Heart left ventricle (tissue), 16 donors: ENCODE measurements at regions not wholly inside any gene's neighbourhood (a gene's known extent, or its start where the extent isn't known, plus 50 kb on each side); places are given as distances from the start of the nearest gene placed in this dataset.

ENCODE experiments used
- ATAC-seq, 4 donors: fragments of 200-7000 bp; cut with Tn5 transposase; one replicate each; pipeline ENCODE4 v1.9.1; 2020 to 2022; ENCODE audit warnings: moderate library complexity in 4 of 4, mild to moderate bottlenecking in 3 of 4, moderate number of reproducible peaks in 1 of 4
- DNase-seq, 5 donors: peaks; one replicate each; pipeline ENCODE4 v3.0.0-alpha.2; 2020
- H3K27ac ChIP-seq, 12 donors: fragments of 200-600 bp; sonication (generic) in 4 of 12; one replicate each; pipeline versions ENCODE4 v1.5.0 to v1.8.0; 2016 to 2022; ENCODE audit warnings: mild to moderate bottlenecking in 2 of 12
- H3K27me3 ChIP-seq, 9 donors: fragments of 200-600 bp; sonication (generic) in 2 of 9; one replicate each; pipeline versions ENCODE4 v1.5.1 to v1.8.0; 2016 to 2022; ENCODE audit warnings: mild to moderate bottlenecking in 3 of 9
- H3K36me3 ChIP-seq, 9 donors: fragments of 200-600 bp; sonication (generic) in 2 of 9; one replicate each; pipeline versions ENCODE4 v1.5.0 to v1.8.0; 2018 to 2022; ENCODE audit warnings: mild to moderate bottlenecking in 2 of 9
- H3K4me1 ChIP-seq, 12 donors: fragments of 200-600 bp; sonication (generic) in 4 of 12; one replicate each; pipeline versions ENCODE4 v1.5.0 to v1.8.0; 2016 to 2022; ENCODE audit warnings: mild to moderate bottlenecking in 3 of 12
- H3K4me3 ChIP-seq, 12 donors: fragments of 200-600 bp; sonication (generic) in 4 of 12; one replicate each; pipeline versions ENCODE4 v1.5.0 to v1.8.0; 2017 to 2022; ENCODE audit warnings: mild to moderate bottlenecking in 9 of 12, moderate library complexity in 4 of 12
- H3K9me3 ChIP-seq, 12 donors: fragments of 200-600 bp; sonication (generic) in 4 of 12; one replicate each; pipeline versions ENCODE4 v1.5.0 to v1.8.0; 2016 to 2022; ENCODE audit warnings: mild to moderate bottlenecking in 1 of 12
- CTCF ChIP-seq, 12 donors: fragments of 200-600 bp; sonication (generic) in 4 of 12; IDR thresholded peaks; one replicate each; pipeline versions ENCODE4 v1.5.0 to v1.8.0; 2018 to 2022; ENCODE audit warnings: antibody characterized with exemption in 12 of 12, mild to moderate bottlenecking in 5 of 12
- POLR2A ChIP-seq, 2 donors: fragments of 450-650 bp; IDR thresholded peaks; one replicate each; pipeline ENCODE4 v1.6.1; 2017; ENCODE audit warnings: antibody characterized with exemption in 2 of 2, mild to moderate bottlenecking in 2 of 2, moderate library complexity in 2 of 2
- WGBS, 4 donors: extraction: QIAGEN DNeasy Blood & Tissue Kit in 2 of 4; methylation state at CpG; one replicate each; pipeline versions ENCODE4 v1.1.5 to v1.1.7; 2013 to 2018; 5-methylcytosine and 5-hydroxymethylcytosine counted together
- intact Hi-C, 10 donors: fragments of 100-400 bp; cut with DNase I; formaldehyde crosslinking; loops; one replicate each; pipeline versions ENCODE4 v1.11.1 to v1.14.2; 2022
- donor health status: ischemic (EF 13 %, LVEDD 7.1; RV severe dilation, severe dysfunction).
- donor health status: healthy with polysubstance abuse.
- donor health status: DM: no; HTN: yes; CAD: no.
- donor health status: DM: no; HTN: no; CAD: no.
- donor health status: ischemic (EF 25% LVEDD 6.9; RV normal size, moderate dysfunction).
- donor health status: ischemic (EF 25% LVEDD 5.7; RV mildly dilated, moderate dysfunction).
- donor health status: healthy.
- donor health status: DM: yes; HTN: yes; CAD: no.
- donor health status: ischemic (EF 35%, LVEDD 5.7; RV mildly dilated, moderate dysfunction).
- donor health status: nonischemic (EF 11% LVEDD 7.7; RV severe dilation, severe dysfunction).
- donor health status: DM: yes; HTN: yes; CAD: no.
- donor health status: PGD.
- donor health status: ischemic (EF 29% LVEDD 5.4; RV normal size, mild dysfunction).
- donor health status: nonischemic (EF 23%, LVEDD 6.1; RV moderate dilation, normal function).

- Histone ChIP-seq H3K36me3 (no peaks in the 10 kb centered on the region), H3K4me3 (no peak overlapping the region), H3K27me3 (no peaks in the 10 kb centered on the region), H3K9me3 (no peaks in the 10 kb centered on the region), H3K4me1 (no peaks in the 10 kb centered on the region), H3K27ac (no peak overlapping the region)
- 32 to 53% (median 40%) methylated on average over 5 of the region's 5 CpGs for WGBS, 4 donors
- TF ChIP-seq POLR2A (IDR thresholded peaks at IDR 0.05) = no peak
- TF ChIP-seq CTCF (IDR thresholded peaks at IDR 0.05) = no peak
- intact Hi-C loops = no loop called here
- ATAC-seq (peak in 3 of 4 donors; percentile 49 to 82 (median 56)), DNase-seq (no peak)
Observed at GRCh38 chr12:41709463-41710285, 435.0 kb downstream of the GXYLT1 start.

GRCh38 chr12:41709012-41709411, 435.7 kb downstream of the GXYLT1 start:
- ATAC-seq = no peak
- 85 to 97% (median 89%) methylated on average over 3 of the region's 3 CpGs for WGBS, 4 donors
- Histone ChIP-seq H3K9me3 (no peaks in the 10 kb centered on the region), H3K4me1 (no peaks in the 10 kb centered on the region), H3K4me3 (no peak overlapping the region), H3K27ac (no peak overlapping the region), H3K36me3 (no peaks in the 10 kb centered on the region), H3K27me3 (no peaks in the 10 kb centered on the region)
- TF ChIP-seq POLR2A (IDR thresholded peaks at IDR 0.05) (no peak), CTCF (IDR thresholded peaks at IDR 0.05) (no peak)
- intact Hi-C loops = no loop called here
- no peak for DNase-seq

GRCh38 chr12:41706376-41706775, 438.3 kb downstream of the GXYLT1 start:
- ATAC-seq (no peak), DNase-seq (no peak)
- WGBS, 4 donors = 81 to 93% (median 87%) methylated on average over 1 of the region's 1 CpG
- H3K9me3 ChIP-seq = no peaks in the 10 kb centered on the region
- no peaks in the 10 kb centered on the region for H3K36me3 ChIP-seq
- H3K4me1 ChIP-seq = no peaks in the 10 kb centered on the region
- intact Hi-C loops = no loop called here
- H3K27ac ChIP-seq = no peak overlapping the region
- H3K27me3 ChIP-seq = no peaks in the 10 kb centered on the region
- TF ChIP-seq CTCF (IDR thresholded peaks at IDR 0.05) = no peak
- no peak for TF ChIP-seq POLR2A (IDR thresholded peaks at IDR 0.05)
- H3K4me3 ChIP-seq = no peak overlapping the region

GRCh38 chr12:41701943-41702601, 442.6 kb downstream of the GXYLT1 start:
- intact Hi-C loops = no loop called here
- 55 to 65% (median 64%) methylated on average over 2 of the region's 2 CpGs for WGBS, 4 donors
- TF ChIP-seq POLR2A (IDR thresholded peaks at IDR 0.05) (no peak), CTCF (IDR thresholded peaks at IDR 0.05) (no peak)

More at GRCh38 chr12:41701943-41702601, 442.6 kb downstream of the GXYLT1 start:
- DNase-seq = no peak
- no peak for ATAC-seq
- Histone ChIP-seq H3K27ac (no peak overlapping the region), H3K4me1 (no peaks in the 10 kb centered on the region), H3K9me3 (no peaks in the 10 kb centered on the region), H3K27me3 (no peaks in the 10 kb centered on the region), H3K4me3 (no peak overlapping the region), H3K36me3 (no peaks in the 10 kb centered on the region)
